ENCODE measurements at regions not wholly inside any gene's neighbourhood (a gene's known extent, or its start where the extent isn't known, plus 50 kb on each side); places are given as distances from the start of the nearest gene placed in this dataset.

GRCh38 chr2:18959200-18959599 is 369.8 kb upstream of the NT5C1B start:
- TF ChIP-seq CTCF (IDR thresholded peaks at IDR 0.05; ENCODE audit: insufficient read depth, low read length) (no peak), SPI1 (IDR thresholded peaks at IDR 0.05; ENCODE audit: borderline replicate concordance, low read depth) (no peak), GABPA (IDR thresholded peaks at IDR 0.05; ENCODE audit: low read depth) (no peak), POLR2AphosphoS5 (IDR thresholded peaks at IDR 0.05; ENCODE audit: low read depth) (no peak), REST (IDR thresholded peaks at IDR 0.05; ENCODE audit: insufficient replicate concordance, low read depth) (no peak)
- Histone ChIP-seq H3K27ac (replicated peaks) (no peak overlapping the region), H3K4me3 (replicated peaks; ENCODE audit: insufficient read depth, low read length) (no peak overlapping the region), H3K27me3 (ENCODE audit: insufficient read depth, poor library complexity, severe bottlenecking) (no peaks in the 10 kb centered on the region)
- no peak for DNase-seq (ENCODE audit: low read depth in 1 of 2, low spot score in 1 of 2)

- DNase-seq (ENCODE audit: low read depth in 1 of 2, low spot score in 1 of 2) = no peak
- Histone ChIP-seq H3K27me3 (ENCODE audit: insufficient read depth, poor library complexity, severe bottlenecking) (no peaks in the 10 kb centered on the region), H3K4me3 (replicated peaks; ENCODE audit: insufficient read depth, low read length) (no peak overlapping the region), H3K27ac (replicated peaks) (no peak overlapping the region)
- no peak for TF ChIP-seq CTCF (IDR thresholded peaks at IDR 0.05; ENCODE audit: insufficient read depth, low read length)
- no peak for TF ChIP-seq REST (IDR thresholded peaks at IDR 0.05; ENCODE audit: insufficient replicate concordance, low read depth)
- TF ChIP-seq POLR2AphosphoS5 (IDR thresholded peaks at IDR 0.05; ENCODE audit: low read depth) = no peak
- TF ChIP-seq GABPA (IDR thresholded peaks at IDR 0.05; ENCODE audit: low read depth) = no peak
- TF ChIP-seq SPI1 (IDR thresholded peaks at IDR 0.05; ENCODE audit: borderline replicate concordance, low read depth) = no peak
Observed at GRCh38 chr2:18957909-18958308, 368.5 kb upstream of the NT5C1B start.

DNA sequence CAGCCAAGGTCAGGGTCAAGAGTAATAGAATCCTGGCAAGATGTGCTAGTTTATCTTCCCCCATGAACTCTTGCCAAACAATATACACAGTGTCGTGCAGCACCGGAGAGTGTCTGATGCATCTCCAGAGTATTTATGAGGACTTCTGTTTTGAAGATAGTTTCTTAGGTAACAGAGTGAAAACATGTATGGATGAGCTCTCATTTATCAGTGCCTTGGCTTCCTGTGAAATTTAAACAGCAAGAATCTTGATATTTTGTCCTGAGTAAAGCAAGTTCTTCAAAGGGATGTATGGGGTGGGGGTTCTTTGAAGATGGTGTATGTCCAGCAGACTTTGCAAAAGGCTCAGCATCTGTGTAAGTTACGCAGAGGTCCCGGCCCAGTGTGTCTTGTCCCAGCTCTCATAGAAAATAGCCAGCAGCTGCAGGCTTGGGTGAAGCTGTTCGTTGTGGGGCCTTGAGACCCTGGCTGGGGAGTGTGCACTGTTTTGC is 361.0 kb upstream of the NT5C1B start:
- no peak for DNase-seq (ENCODE audit: low read depth in 1 of 2, low spot score in 1 of 2)
- H3K27me3 ChIP-seq (ENCODE audit: insufficient read depth, poor library complexity, severe bottlenecking) = no peaks in the 10 kb centered on the region
- TF ChIP-seq REST (IDR thresholded peaks at IDR 0.05; ENCODE audit: insufficient replicate concordance, low read depth) (no peak), CTCF (IDR thresholded peaks at IDR 0.05; ENCODE audit: insufficient read depth, low read length) (no peak), GABPA (IDR thresholded peaks at IDR 0.05; ENCODE audit: low read depth) (no peak), POLR2AphosphoS5 (IDR thresholded peaks at IDR 0.05; ENCODE audit: low read depth) (no peak), SPI1 (IDR thresholded peaks at IDR 0.05; ENCODE audit: borderline replicate concordance, low read depth) (no peak)
- H3K4me3 ChIP-seq (replicated peaks; ENCODE audit: insufficient read depth, low read length) = no peak overlapping the region
- H3K27ac ChIP-seq (replicated peaks) = no peak overlapping the region
